Fibroblast of the aortic adventitia (primary cell): ENCODE measurements at regions not wholly inside any gene's neighbourhood (a gene's known extent, or its start where the extent isn't known, plus 50 kb on each side); places are given as distances from the start of the nearest gene placed in this dataset.
"Not testable (repeated sequence)": the region's sequence is repeated elsewhere in the genome, so short reads cannot be mapped to it uniquely, and the experiment has no call there.

Experiments used
- DNase-seq: peaks from one replicate; pipeline ENCODE4 v3.0.0-alpha.2; 2010; ENCODE audit warnings: low read depth
- H3K4me3 ChIP-seq: 2 replicates; pipeline ENCODE4 v1.5.1; 2011; ENCODE audit warnings: low read depth, mild to moderate bottlenecking, control low read depth, low read length, moderate library complexity
- TF ChIP-seq, protein P1 (sequence below): IDR thresholded peaks from 2 replicates; pipeline ENCODE4 v1.5.1; 2011; ENCODE audit warnings: mild to moderate bottlenecking, low read length, control low read depth, inconsistent platforms; ENCODE audit not compliant: insufficient read depth

DNA sequence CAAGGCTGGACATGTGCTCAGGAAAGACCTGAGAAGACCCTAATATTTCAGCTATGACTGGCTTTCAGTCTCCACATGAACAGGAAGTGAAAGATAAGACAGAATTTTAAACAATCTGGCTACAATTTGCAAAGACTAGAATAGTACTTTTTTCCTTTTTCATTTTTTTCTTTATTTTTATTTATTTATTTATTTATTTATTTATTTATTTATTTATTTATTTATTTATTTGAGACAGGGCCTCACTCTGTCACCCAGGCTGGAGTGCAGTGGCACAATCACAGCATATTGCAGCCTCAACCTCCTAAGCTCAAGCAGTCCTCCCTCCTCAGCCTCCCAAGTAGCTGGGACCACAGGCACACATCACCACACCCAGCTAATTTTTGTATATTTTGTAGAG lies 61.1 kb upstream of the PHF6 start:
- H3K4me3 ChIP-seq, DNase-seq: not testable (repeated sequence)

DNA sequence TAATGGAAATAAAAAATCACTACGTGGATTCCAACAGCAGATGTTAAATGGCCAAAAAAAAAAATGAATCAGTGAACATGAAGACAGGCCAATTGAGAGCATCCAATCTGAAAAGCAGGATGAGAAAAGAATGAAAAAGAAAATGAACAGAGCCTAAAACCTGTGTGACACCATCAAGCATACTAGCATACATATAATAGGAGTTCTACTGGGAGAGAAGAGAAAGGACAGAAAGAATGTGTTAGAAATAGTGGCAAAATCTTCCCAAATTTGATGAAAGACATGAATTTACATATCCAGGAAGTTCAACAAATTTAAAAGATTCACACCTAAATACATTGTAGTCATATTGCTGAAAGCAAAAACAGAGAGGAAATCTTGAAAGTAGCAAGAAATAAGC lies 59.7 kb upstream of the PHF6 start:
- H3K4me3 ChIP-seq, result no peak overlapping the region
- no peak for DNase-seq

DNA sequence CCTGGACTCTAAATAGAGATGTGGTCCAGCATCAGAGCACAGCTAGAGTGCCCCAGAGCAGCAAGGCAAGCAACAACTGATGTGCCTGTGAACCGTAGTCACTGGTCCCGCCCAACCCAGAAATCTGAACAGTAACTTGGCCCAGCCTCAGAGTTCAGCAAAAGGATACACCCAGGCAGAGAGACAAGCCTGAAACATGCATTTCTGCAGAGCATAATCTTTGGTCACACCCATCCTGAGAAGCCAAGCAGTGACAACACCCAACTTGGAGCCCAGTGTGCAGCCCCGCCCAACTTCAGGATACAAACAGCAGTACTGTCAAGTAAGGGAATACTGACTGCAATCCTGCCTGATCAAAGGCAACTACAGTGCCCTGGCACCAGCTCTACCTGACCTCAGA lies 57.2 kb upstream of the PHF6 start:
- DNase-seq, result peak; percentile 13
- no peak overlapping the region for H3K4me3 ChIP-seq
- TF ChIP-seq, protein P1, sequence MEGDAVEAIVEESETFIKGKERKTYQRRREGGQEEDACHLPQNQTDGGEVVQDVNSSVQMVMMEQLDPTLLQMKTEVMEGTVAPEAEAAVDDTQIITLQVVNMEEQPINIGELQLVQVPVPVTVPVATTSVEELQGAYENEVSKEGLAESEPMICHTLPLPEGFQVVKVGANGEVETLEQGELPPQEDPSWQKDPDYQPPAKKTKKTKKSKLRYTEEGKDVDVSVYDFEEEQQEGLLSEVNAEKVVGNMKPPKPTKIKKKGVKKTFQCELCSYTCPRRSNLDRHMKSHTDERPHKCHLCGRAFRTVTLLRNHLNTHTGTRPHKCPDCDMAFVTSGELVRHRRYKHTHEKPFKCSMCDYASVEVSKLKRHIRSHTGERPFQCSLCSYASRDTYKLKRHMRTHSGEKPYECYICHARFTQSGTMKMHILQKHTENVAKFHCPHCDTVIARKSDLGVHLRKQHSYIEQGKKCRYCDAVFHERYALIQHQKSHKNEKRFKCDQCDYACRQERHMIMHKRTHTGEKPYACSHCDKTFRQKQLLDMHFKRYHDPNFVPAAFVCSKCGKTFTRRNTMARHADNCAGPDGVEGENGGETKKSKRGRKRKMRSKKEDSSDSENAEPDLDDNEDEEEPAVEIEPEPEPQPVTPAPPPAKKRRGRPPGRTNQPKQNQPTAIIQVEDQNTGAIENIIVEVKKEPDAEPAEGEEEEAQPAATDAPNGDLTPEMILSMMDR, result no peak

More for the DNA sequence above, 59.7 kb upstream of the PHF6 start:
- TF ChIP-seq, protein P1, result no peak
